Body of pancreas (tissue), 4 donors: ENCODE measurements at regions not wholly inside any gene's neighbourhood (a gene's known extent, or its start where the extent isn't known, plus 50 kb on each side); places are given as distances from the start of the nearest gene placed in this dataset.

Source experiments
- ATAC-seq: fragments of 150-250 bp; one replicate; pipeline ENCODE4 v1.9.1; 2016
- DNase-seq, 4 donors: peaks; one replicate each; pipeline ENCODE4 v3.0.0-alpha.2; 2019
- H3K27ac ChIP-seq, 4 donors: fragments of 200-600 bp; sonication (generic); 1 replicate in 3 of 4; 2 replicates in 1 of 4; pipeline versions ENCODE4 v1.5.1 to v1.6.1; 2016 to 2019; ENCODE audit warnings: mild to moderate bottlenecking in 1 of 4, mixed read lengths in 1 of 4, moderate library complexity in 1 of 4
- H3K27me3 ChIP-seq, 2 donors: fragments of 200-600 bp; sonication (generic); one replicate each; pipeline ENCODE4 v1.6.0; 2016; ENCODE audit warnings: mild to moderate bottlenecking in 1 of 2
- H3K36me3 ChIP-seq, 2 donors: fragments of 200-600 bp; sonication (generic); replicated peaks in 1 of 2; 2 replicates each; pipeline ENCODE4 v1.5.1; 2016; ENCODE audit warnings: low read depth in 2 of 2; ENCODE audit not compliant: insufficient read depth in 1 of 2
- H3K4me1 ChIP-seq: fragments of 200-600 bp; sonication (generic); one replicate; pipeline ENCODE4 v1.6.0; 2016
- H3K4me3 ChIP-seq, 2 donors: fragments of 200-600 bp; sonication (generic); 1 replicate in 1 of 2; 2 replicates in 1 of 2; pipeline ENCODE4 v1.5.1; 2016 to 2019
- H3K9me3 ChIP-seq, 3 donors: fragments of 200-600 bp; sonication (generic); 1 replicate in 2 of 3; 2 replicates in 1 of 3; pipeline ENCODE4 v1.5.1; 2016
- POLR2A ChIP-seq, 3 donors: fragments of 450-650 bp; IDR thresholded peaks; one replicate each; pipeline ENCODE4 v1.6.1; 2016; ENCODE audit warnings: antibody characterized with exemption in 3 of 3, mild to moderate bottlenecking in 2 of 3
- WGBS, 2 donors: methylation state at CpG; one replicate each; pipeline ENCODE4 v1.1.5; 2017; 5-methylcytosine and 5-hydroxymethylcytosine counted together
- intact Hi-C: fragments of 100-400 bp; cut with DNase I; formaldehyde crosslinking; loops from one replicate; pipeline ENCODE4 v1.15.1; 2023
- TF ChIP-seq, protein P1 (sequence below), 7 experiments: fragments of 450-650 bp in 4 of 7; fragments of 200-600 bp in 3 of 7; sonication (generic) in 3 of 7; IDR thresholded peaks; one replicate each; pipeline ENCODE4 v1.5.1; 2016 to 2019; ENCODE audit warnings: antibody characterized with exemption in 7 of 7

DNA sequence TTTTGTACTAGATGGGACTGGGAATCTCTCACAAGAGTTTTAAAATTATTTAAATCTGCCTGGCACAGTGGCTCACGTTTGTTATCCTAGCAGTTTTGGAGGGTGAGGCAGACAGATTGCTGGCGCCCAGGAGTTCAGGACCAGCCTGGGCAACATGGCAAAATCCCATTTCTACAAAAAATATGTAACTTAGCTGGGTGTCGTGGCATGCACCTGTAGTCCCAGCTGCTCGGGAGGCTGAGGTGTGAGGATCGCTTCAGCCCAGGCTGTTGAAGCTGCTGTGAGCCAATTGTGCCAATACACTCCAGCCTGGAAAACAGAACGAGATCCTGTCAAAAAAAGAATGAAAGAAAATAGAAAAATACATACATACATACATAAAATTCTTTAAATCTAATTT is 685.7 kb upstream of the PIK3C3 start:
- WGBS, 2 donors: 52 to 53% methylated on average over 6 of the region's 6 CpGs
- ATAC-seq (no peak), DNase-seq (no peak)
- no peaks in the 10 kb centered on the region for H3K27me3 ChIP-seq
- intact Hi-C loops: no loop called here
- H3K4me1 ChIP-seq: no peaks in the 10 kb centered on the region
- no peaks in the 10 kb centered on the region for H3K9me3 ChIP-seq
- no peak overlapping the region for H3K27ac ChIP-seq
- no peak for TF ChIP-seq POLR2A (IDR thresholded peaks at IDR 0.05)
- TF ChIP-seq, protein P1, sequence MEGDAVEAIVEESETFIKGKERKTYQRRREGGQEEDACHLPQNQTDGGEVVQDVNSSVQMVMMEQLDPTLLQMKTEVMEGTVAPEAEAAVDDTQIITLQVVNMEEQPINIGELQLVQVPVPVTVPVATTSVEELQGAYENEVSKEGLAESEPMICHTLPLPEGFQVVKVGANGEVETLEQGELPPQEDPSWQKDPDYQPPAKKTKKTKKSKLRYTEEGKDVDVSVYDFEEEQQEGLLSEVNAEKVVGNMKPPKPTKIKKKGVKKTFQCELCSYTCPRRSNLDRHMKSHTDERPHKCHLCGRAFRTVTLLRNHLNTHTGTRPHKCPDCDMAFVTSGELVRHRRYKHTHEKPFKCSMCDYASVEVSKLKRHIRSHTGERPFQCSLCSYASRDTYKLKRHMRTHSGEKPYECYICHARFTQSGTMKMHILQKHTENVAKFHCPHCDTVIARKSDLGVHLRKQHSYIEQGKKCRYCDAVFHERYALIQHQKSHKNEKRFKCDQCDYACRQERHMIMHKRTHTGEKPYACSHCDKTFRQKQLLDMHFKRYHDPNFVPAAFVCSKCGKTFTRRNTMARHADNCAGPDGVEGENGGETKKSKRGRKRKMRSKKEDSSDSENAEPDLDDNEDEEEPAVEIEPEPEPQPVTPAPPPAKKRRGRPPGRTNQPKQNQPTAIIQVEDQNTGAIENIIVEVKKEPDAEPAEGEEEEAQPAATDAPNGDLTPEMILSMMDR (IDR thresholded peaks at IDR 0.05): no peak
- no peaks in the 10 kb centered on the region for H3K36me3 ChIP-seq
- no peak overlapping the region for H3K4me3 ChIP-seq

DNA sequence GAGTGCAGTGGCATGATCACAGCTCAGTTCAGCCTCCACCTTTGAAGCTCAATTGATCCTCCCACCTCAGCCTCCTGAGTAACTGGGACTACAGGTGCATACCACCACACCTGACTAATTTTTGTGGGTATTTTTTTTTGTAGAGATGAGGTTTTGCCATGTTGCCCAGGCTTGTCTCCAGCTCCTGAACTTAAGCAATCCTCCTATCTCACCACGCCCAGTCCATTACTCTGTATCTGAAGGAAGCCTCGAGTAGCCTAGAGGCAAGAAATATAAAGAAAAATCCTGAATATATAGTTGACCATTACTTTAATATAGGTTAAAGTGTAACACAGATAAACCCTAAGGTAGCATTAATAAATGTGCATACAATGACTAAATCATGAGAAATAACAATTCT is 686.8 kb upstream of the PIK3C3 start:
- Histone ChIP-seq H3K27ac (no peak overlapping the region), H3K27me3 (no peaks in the 10 kb centered on the region), H3K4me3 (no peak overlapping the region), H3K9me3 (no peaks in the 10 kb centered on the region), H3K36me3 (no peaks in the 10 kb centered on the region), H3K4me1 (no peaks in the 10 kb centered on the region)
- 40 to 46% methylated on average over 2 of the region's 2 CpGs for WGBS, 2 donors
- DNase-seq: no peak
- intact Hi-C loops: no loop called here
- TF ChIP-seq, protein P1 (IDR thresholded peaks at IDR 0.05): no peak
- TF ChIP-seq POLR2A (IDR thresholded peaks at IDR 0.05): no peak
- ATAC-seq: no peak

DNA sequence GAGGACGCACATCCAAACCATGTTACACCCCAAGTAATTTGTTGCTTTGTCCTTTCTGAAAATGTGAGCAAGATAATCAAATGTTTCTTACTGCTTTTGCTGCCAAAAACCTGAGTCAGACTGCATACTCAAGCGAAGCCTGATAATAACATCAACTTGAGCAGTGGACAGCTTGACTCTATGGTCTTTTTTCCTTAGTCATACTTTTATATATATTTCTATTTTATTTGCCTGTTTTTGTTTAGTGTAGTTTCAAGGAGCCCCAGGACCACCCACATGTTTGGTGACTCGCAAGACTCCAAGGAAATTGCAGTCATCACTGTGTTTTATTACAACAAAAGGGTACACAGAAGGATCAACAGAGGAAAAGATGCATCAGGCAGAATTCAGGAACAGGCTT is 688.4 kb upstream of the PIK3C3 start:
- intact Hi-C loops: no loop called here
- no peak for ATAC-seq

DNA sequence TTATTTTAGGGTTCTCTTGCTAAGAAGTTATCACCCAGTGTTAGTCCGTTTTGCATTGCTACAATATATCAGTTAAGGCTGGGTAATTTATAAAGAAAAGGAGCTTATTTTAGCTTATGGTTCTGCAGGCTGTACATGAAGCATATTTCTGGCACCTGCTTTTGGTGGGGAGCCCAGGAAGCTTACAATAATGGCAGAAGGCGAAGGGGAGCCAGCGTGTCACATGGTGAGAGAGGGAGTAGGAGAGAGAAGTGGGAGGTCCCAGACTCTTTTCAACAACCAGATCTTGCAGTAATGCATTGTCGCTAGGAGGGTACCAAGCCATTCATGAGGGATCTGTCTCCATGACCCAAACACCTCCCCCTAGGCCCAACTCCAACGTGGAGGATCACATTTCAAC is 688.8 kb upstream of the PIK3C3 start:
- Histone ChIP-seq H3K4me3 (no peak overlapping the region), H3K9me3 (no peaks in the 10 kb centered on the region), H3K27ac (no peak overlapping the region), H3K4me1 (no peaks in the 10 kb centered on the region), H3K27me3 (no peaks in the 10 kb centered on the region), H3K36me3 (no peaks in the 10 kb centered on the region)
- intact Hi-C loops: no loop called here
- WGBS, 2 donors: 52 to 57% methylated on average over 4 to 5 of the region's 5 CpGs
- TF ChIP-seq, protein P1 (IDR thresholded peaks at IDR 0.05): no peak
- TF ChIP-seq POLR2A (IDR thresholded peaks at IDR 0.05): no peak
- ATAC-seq (no peak), DNase-seq (no peak)

More for the DNA sequence above, 688.4 kb upstream of the PIK3C3 start:
- Histone ChIP-seq H3K36me3 (no peaks in the 10 kb centered on the region), H3K27me3 (no peaks in the 10 kb centered on the region), H3K4me3 (no peak overlapping the region), H3K4me1 (no peaks in the 10 kb centered on the region), H3K27ac (no peak overlapping the region), H3K9me3 (no peaks in the 10 kb centered on the region)
- no peak for DNase-seq
- WGBS, 2 donors: 40 to 64% methylated on average over 3 of the region's 3 CpGs
- TF ChIP-seq, protein P1 (IDR thresholded peaks at IDR 0.05): no peak
- no peak for TF ChIP-seq POLR2A (IDR thresholded peaks at IDR 0.05)

DNA sequence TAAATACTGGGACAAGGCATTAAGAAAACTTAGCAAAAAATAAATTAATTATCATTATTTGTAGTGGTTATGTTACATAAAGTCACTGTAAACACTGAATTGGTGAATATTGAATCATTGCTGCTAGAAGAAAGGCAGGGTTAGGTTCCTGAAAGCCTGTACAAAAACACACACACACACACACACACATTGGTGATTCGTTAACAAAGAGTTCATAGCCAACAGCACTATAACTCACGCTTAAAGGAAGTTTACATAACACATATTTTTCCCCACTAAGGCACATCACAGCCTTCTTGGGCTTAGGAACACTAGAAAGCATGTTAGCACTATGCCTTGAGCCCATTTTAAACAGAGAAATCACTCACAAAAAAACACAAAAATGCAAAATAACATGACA is 690.0 kb upstream of the PIK3C3 start:
- WGBS, 2 donors: 12 to 17% methylated on average over 2 of the region's 2 CpGs

More for the DNA sequence above, 690.0 kb upstream of the PIK3C3 start:
- no peaks in the 10 kb centered on the region for H3K27me3 ChIP-seq
- intact Hi-C loops: no loop called here
- TF ChIP-seq, protein P1 (IDR thresholded peaks at IDR 0.05): no peak
- no peaks in the 10 kb centered on the region for H3K4me1 ChIP-seq
- no peaks in the 10 kb centered on the region for H3K36me3 ChIP-seq
- no peak overlapping the region for H3K27ac ChIP-seq
- no peak overlapping the region for H3K4me3 ChIP-seq
- no peak for DNase-seq
- no peak for ATAC-seq
- no peaks in the 10 kb centered on the region for H3K9me3 ChIP-seq
